Skeletal muscle satellite cell (primary cell): ENCODE measurements at regions not wholly inside any gene's neighbourhood (a gene's known extent, or its start where the extent isn't known, plus 50 kb on each side); places are given as distances from the start of the nearest gene placed in this dataset.

Experiments used
- H3K27me3 ChIP-seq: 2 replicates; pipeline ENCODE4 v1.7.0; 2013; ENCODE audit warnings: low read length; ENCODE audit not compliant: control insufficient read depth, insufficient read depth
- H3K36me3 ChIP-seq: 2 replicates; pipeline ENCODE4 v1.7.0; 2013; ENCODE audit warnings: mild to moderate bottlenecking, control low read depth, low read length; ENCODE audit not compliant: insufficient read depth
- H3K4me1 ChIP-seq: 2 replicates; pipeline ENCODE4 v1.7.0; 2013; ENCODE audit warnings: low read length; ENCODE audit not compliant: control insufficient read depth, insufficient read depth
- H3K4me2 ChIP-seq: 2 replicates; pipeline ENCODE4 v1.7.0; 2013; ENCODE audit warnings: mild to moderate bottlenecking, low read length
- H3K4me3 ChIP-seq: 2 replicates; pipeline ENCODE4 v1.7.0; 2013; ENCODE audit warnings: low read length
- H3K9ac ChIP-seq: 2 replicates; pipeline ENCODE4 v1.7.0; 2013; ENCODE audit warnings: mild to moderate bottlenecking, low read depth, low read length, moderate library complexity
- H3K9me3 ChIP-seq: replicated peaks from 2 replicates; pipeline ENCODE4 v1.7.0; 2013; ENCODE audit warnings: mild to moderate bottlenecking, control low read depth, low read length

DNA sequence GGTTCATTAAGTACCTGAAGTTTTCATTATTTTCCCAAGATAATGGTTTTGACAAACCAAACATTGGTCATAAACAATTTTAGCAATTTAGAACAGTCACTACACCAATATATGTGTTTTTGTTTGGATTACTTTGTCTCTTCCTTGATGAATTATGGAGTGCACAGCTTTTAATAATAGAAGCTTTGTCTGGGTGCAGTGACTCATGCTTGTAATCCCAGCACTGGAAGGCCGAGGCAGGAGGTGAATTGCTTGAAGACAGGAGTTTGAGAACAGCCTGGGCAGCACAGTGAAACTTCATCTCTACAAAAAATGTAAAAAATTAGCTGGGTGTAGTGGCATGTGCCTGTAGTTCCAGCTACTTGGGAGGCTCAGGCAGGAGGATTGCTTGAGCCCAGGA is 89.4 kb upstream of the ANKEF1 start:
- Histone ChIP-seq H3K9me3 (no peaks in the 10 kb centered on the region), H3K9ac (no peak overlapping the region), H3K36me3 (no peaks in the 10 kb centered on the region), H3K4me3 (no peak overlapping the region), H3K4me1 (no peaks in the 10 kb centered on the region), H3K27me3 (peaks cover 6% of the 10 kb centered on the region), H3K4me2 (no peak overlapping the region)

DNA sequence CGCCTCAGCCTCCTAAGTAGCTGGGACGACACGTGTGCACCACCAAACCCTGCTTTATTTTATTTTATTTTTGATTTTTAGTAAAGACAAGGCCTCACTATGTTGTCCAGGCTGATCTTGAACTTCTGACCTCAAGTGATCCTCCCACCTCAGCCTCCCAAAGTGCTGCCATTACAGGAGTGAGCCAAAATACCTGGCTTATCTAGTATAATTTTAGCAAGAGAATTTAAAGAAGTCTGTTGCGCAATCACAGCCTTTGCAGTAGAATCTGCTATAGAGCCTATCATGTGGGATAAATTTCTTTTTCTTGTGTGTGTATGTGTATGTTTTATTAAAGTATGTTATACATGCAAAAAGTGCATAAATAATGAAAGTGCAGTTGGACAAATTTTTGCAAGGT is 92.1 kb upstream of the ANKEF1 start:
- Histone ChIP-seq H3K27me3 (peaks cover 2% of the 10 kb centered on the region), H3K9me3 (no peaks in the 10 kb centered on the region), H3K4me2 (no peak overlapping the region), H3K36me3 (no peaks in the 10 kb centered on the region), H3K4me1 (no peaks in the 10 kb centered on the region), H3K4me3 (no peak overlapping the region), H3K9ac (no peak overlapping the region)

DNA sequence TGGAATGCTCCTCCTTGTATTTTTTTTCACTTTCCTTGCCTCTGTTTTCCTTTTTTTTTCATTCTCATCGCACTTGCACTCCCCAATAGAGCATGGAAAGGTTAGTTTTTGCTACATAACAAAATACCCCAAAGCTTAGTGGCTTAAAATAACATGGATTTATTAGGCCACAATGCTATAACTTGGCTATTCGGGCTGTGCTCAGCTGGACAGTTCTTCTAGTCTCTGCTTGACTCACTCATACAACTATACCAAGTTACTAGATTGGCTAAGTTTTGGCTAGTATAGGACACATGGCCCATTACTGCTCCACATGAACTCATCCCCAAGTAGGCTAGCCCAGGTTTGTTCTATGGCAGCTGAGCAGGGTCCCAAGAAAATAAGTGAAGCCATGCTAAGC is 94.5 kb upstream of the ANKEF1 start:
- Histone ChIP-seq H3K9ac (no peak overlapping the region), H3K36me3 (no peaks in the 10 kb centered on the region), H3K4me2 (no peak overlapping the region), H3K4me3 (no peak overlapping the region), H3K4me1 (no peaks in the 10 kb centered on the region), H3K9me3 (no peaks in the 10 kb centered on the region), H3K27me3 (peaks cover 2% of the 10 kb centered on the region)

GRCh38 chr20:9939231-9939630 is 95.6 kb upstream of the ANKEF1 start:
- H3K9me3 ChIP-seq = no peaks in the 10 kb centered on the region
- no peak overlapping the region for H3K4me3 ChIP-seq
- no peak overlapping the region for H3K4me2 ChIP-seq
- no peak overlapping the region for H3K9ac ChIP-seq
- H3K4me1 ChIP-seq = no peaks in the 10 kb centered on the region
- H3K36me3 ChIP-seq = no peaks in the 10 kb centered on the region
- H3K27me3 ChIP-seq = no peaks in the 10 kb centered on the region

DNA sequence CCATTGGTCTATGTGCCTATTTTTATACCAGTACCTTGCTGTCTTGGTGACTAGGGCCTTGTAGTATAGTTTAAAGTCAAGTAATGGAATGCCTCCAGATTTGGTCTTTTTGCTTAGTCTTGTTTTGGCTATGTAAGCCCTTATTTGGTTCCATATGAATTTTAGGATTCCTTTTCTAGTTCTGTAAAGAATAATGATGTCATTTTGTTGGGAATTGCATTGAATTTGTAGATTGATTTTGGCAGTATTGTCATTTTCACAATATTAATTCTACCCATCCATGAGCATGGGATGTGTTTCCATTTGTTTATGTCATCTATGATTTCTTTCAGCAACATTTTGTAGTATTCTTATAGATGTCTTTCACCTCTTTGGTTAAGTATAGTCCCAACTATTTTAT is 96.4 kb upstream of the PAK5 start:
- Histone ChIP-seq H3K4me2 (no peak overlapping the region), H3K9ac (no peak overlapping the region), H3K36me3 (no peaks in the 10 kb centered on the region)

DNA sequence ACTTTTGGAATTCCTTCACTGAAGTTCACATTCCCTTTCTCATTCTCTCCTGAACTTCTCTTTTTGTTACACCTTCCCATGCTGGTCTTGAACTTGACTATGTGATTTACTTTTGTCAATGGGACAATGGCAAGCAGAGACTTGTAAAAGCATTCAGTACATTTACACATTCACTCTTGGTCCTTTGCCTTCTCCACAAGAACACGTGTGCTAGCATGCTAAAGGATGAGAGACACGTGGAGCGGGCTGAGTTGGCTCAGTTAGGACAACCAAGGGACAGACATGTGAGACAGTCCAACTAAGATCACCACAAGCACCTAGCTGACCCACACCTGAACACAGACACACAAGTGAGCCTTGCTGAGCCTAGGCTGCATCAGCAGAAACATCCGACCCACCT is 91.3 kb upstream of the PAK5 start:
- peaks cover 9% of the 10 kb centered on the region for H3K27me3 ChIP-seq
- no peak overlapping the region for H3K4me3 ChIP-seq
- no peaks in the 10 kb centered on the region for H3K36me3 ChIP-seq
- H3K4me2 ChIP-seq = no peak overlapping the region
- H3K9me3 ChIP-seq = no peaks in the 10 kb centered on the region
- no peak overlapping the region for H3K9ac ChIP-seq
- no peaks in the 10 kb centered on the region for H3K4me1 ChIP-seq

More for the DNA sequence above, 96.4 kb upstream of the PAK5 start:
- no peaks in the 10 kb centered on the region for H3K4me1 ChIP-seq
- no peaks in the 10 kb centered on the region for H3K27me3 ChIP-seq
- H3K9me3 ChIP-seq = no peaks in the 10 kb centered on the region
- no peak overlapping the region for H3K4me3 ChIP-seq

DNA sequence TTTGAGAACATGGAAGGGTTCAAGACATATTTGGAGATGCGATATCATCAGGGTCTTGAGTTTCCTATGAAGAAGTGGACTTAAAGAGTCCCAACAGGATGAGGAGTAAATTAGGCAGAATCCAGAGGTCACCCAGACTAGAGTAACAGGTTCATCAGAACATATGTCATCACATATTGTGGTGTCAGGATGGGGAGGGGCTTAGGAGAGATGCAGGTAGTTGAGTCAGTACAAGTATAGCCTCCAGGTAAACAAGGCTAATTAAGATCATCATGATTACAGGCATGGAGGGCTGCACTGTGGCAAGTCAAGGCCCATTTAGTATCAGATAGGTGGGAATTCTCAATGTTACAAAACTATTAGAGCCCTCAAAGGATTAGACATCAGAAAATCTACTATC is 90.1 kb upstream of the PAK5 start:
- Histone ChIP-seq H3K4me1 (no peaks in the 10 kb centered on the region), H3K9me3 (no peaks in the 10 kb centered on the region), H3K9ac (no peak overlapping the region), H3K4me2 (no peak overlapping the region), H3K4me3 (no peak overlapping the region), H3K27me3 (peaks cover 9% of the 10 kb centered on the region), H3K36me3 (no peaks in the 10 kb centered on the region)

GRCh38 chr20:9928281-9928737 is 89.4 kb upstream of the PAK5 start:
- Histone ChIP-seq H3K36me3 (no peaks in the 10 kb centered on the region), H3K27me3 (peaks cover 9% of the 10 kb centered on the region), H3K4me2 (no peak overlapping the region), H3K9ac (no peak overlapping the region), H3K4me1 (no peaks in the 10 kb centered on the region), H3K9me3 (no peaks in the 10 kb centered on the region), H3K4me3 (no peak overlapping the region)

DNA sequence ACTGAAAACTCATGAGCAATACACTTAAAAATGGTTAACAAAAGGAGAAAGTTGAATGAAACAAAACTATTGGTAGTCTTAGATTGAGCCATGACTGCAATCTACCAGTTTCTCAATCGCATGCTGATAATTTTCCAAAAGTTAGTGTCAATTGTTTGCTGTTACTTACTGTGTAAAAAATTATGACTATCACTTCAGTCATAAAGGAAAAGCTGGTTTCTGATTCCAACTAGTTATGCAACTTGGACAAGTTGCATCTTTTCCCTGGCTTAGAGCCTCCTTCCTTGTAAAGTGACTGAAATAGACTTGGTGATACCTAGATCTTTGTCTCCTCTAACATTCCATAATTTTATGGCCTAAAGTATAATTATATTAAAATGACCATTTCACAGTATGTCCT is 88.3 kb upstream of the PAK5 start:
- no peaks in the 10 kb centered on the region for H3K9me3 ChIP-seq
- no peaks in the 10 kb centered on the region for H3K36me3 ChIP-seq
- H3K27me3 ChIP-seq = peaks cover 9% of the 10 kb centered on the region
- H3K4me2 ChIP-seq = no peak overlapping the region
- no peak overlapping the region for H3K4me3 ChIP-seq
- H3K4me1 ChIP-seq = no peaks in the 10 kb centered on the region
- H3K9ac ChIP-seq = no peak overlapping the region

DNA sequence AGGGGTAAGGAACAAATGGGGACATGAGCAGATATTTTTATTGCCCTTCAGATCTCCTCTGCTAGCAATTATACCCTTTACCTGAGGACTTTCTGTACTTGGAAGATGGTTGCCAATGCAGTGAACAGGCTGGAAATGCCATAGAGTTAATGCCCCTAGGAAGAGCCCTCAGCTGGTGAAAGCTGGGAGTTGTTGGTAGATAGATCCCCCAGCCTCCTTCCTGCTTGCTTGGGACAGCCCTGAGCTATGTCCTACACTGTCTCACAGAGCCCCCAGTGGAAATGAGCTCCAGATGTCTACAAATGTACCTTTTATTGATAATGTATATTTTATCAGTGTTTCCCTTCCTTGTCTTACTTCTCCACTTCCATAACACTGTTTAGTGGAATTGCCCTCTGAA is 87.6 kb upstream of the PAK5 start:
- Histone ChIP-seq H3K27me3 (peaks cover 9% of the 10 kb centered on the region), H3K9ac (no peak overlapping the region), H3K4me3 (no peak overlapping the region), H3K36me3 (no peaks in the 10 kb centered on the region), H3K9me3 (no peaks in the 10 kb centered on the region), H3K4me2 (no peak overlapping the region), H3K4me1 (no peaks in the 10 kb centered on the region)

- no peak overlapping the region for H3K4me2 ChIP-seq
- H3K9me3 ChIP-seq = no peaks in the 10 kb centered on the region
- no peaks in the 10 kb centered on the region for H3K36me3 ChIP-seq
- H3K9ac ChIP-seq = no peak overlapping the region
- peaks cover 9% of the 10 kb centered on the region for H3K27me3 ChIP-seq
- H3K4me3 ChIP-seq = no peak overlapping the region
- H3K4me1 ChIP-seq = no peaks in the 10 kb centered on the region
Measured at GRCh38 chr20:9926007-9926406, 87.1 kb upstream of the PAK5 start.

DNA sequence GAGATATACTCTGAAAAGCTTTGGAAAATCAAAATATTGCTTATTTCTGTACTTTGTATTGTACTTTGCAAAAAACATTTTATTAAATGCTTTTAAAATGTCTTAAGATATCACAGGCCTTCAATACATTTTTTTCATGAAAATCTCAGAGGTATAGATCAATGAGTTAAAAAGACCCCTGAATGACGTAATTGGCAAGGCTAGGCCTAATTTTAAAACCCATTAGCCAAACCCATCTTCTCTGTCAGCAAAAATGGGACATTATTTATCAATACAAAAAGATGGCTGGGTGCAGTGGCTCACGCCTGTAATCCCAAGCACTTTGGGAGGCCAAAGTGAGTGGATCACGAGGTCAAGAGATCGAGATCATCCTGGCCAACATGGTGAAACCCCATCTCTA is 84.8 kb upstream of the PAK5 start:
- Histone ChIP-seq H3K9me3 (no peaks in the 10 kb centered on the region), H3K4me3 (no peak overlapping the region), H3K36me3 (no peaks in the 10 kb centered on the region), H3K27me3 (peaks cover 12% of the 10 kb centered on the region), H3K9ac (no peak overlapping the region), H3K4me1 (no peaks in the 10 kb centered on the region), H3K4me2 (no peak overlapping the region)
